ENCODE measurements at regions not wholly inside any gene's neighbourhood (a gene's known extent, or its start where the extent isn't known, plus 50 kb on each side); places are given as distances from the start of the nearest gene placed in this dataset.
"Not testable (repeated sequence)": the region's sequence is repeated elsewhere in the genome, so short reads cannot be mapped to it uniquely, and the experiment has no call there.

DNA sequence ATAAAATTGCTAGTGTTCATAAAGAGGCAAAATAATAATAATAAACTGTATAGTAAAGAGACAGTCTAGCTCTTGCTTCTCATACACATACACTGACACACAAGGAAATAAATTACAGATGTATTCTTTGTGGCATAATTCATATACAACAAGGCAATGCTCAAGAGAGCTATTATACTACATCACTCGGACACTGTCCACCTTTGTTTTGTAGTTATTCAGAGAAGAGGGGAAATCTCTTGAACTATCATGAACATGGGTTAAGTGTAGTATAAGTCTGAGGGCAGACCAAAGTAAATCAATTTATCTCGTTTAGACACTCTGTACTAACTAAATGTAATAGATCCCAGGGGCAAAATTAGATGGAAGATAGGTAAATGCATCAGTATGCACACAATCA, 72.7 kb upstream of the PHIP start:
- DNase-seq, result no peak

DNA sequence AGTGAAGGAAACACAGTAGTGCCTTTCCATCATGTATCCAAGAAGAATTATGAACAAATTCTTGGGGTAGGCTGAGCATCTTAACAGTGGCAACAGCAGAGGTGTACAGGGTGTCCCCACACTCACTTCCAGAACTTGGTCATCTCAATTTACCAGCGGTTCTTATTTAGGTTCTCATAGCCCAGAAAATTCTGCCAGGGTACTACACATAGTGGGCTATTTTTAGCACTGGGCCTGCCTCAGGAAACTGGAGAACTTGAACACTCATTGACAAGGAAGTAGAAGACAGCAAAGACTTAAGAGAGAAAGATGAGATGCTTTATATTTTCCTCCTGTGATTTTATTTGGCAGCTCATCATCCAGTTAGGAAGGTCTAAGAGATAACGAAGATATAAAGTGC, 71.8 kb upstream of the PHIP start:
- DNase-seq, result no peak

DNA sequence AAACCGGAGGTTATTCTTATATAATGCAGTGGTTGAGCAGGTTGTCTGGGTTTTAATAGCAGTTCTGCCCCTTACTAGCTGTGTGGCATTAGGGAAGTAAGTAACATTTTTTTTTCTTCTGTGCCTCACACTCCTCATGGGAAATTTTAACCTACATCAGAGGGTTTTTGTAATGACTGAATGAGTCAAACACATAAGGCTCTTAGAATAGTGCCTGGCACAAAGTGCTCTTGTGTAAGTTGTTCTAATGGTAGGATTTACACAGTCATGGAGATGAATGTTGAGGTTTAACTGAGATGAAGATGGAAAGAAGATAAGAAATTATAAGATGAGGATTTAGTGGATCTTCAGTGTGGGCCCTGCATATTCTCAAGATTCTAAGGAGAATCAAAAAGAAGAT, 68.4 kb upstream of the PHIP start:
- no peak for DNase-seq

DNA sequence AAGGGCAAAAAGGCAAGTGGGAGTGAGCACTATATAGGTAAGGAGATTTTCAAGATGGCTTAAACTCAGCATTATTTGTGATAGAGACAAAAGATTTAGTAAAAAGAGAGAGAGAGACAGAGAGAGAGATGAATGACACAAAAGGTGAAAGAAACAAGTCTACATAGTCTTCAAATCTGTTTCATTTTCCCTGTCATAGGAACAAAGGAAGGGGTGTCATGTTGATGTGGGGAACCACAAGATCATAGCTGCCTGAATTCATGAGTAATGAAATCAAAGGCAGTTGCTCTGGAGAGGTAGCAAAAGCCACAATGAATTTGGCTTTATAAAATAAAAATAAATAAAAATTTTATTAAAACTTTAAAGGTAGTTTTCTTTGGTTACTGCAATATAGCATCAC, 67.2 kb upstream of the PHIP start:
- no peak for DNase-seq

DNA sequence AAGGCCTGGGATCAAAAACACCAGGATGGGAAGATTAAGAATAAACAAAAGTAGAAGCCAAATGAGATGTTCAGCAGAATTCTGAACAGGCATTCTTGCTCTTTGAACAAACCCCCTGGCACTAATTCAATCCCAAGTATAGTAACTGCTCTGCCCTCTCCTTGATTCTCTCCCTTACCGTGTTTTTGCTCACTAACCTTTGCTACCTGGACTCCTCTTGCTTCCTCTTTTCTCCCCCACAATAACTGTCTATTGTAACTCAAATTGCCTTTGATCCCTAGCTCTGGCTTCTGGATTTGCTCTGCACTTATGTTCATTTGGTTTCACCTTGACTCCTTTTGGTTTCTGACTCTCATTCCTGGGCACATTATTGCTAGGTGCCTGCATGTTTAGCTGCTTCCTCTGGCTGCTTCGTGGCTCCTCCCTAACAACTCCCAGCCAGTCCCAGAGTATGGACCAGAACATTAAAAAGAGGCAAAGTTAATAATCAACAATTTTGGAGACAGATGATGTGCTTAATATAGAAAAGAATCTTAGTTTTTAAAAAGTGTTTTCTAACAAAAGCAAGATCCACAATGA, 65.4 kb upstream of the PHIP start:
- DNase-seq, result no peak

DNA sequence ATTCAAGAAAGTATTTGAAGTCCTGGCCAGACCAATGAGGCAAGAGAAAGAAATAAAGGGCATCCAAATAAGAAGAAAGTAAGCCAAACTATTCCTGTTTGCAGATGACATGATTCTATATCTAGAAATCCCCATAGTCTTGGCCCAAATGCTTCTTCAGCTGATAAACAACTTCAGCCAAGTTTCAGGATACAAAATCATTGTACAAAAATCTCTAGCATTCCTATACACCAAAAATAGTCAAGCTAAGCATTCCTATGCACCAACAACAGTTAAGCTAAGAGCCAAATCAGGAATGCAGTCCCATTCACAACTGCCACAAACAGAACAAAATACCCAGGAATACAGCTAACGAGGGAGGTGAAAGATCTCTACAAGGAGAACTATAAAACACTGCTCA, 60.1 kb upstream of the PHIP start:
- DNase-seq, result no peak

DNA sequence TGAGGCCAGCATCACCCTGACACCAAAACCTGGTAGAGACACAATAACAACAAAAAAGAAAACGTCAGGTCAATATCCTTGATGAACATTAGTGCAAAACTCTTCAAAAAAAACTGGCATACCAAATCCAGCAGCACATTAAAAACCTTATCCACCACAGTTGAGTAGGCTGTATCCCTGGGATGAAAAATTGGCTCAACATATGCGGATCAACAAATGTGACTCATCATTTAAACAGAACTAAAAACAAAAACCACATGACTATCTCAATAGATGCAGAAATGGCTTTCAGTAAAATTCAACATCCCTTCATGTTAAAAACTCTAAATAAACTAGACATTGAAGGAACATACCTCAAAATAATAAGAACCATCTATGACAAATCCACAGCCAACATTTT, 59.6 kb upstream of the PHIP start:
- DNase-seq, result no peak

DNA sequence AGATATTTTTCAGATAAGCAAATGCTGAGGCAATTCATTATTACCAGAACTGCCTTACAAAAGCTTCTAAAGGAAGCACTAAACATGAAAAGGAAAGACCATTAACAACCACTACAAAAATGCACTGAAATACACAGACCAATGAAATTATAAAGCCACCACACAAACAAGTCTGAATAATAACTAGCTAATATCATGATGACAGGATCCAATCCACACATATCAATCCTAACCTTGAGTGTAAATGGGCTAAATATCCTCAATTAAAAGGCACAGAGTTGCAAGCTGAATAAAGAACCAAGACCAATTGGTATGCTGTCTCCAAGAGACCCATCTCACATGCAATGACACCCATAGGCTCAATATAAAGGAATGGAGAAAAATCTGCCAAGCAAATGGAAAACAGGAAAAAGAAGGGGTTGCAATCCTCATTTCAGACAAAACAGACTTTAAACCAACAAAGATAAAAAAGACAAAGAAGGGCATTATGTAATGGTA, 58.0 kb upstream of the PHIP start:
- no peak for DNase-seq

DNA sequence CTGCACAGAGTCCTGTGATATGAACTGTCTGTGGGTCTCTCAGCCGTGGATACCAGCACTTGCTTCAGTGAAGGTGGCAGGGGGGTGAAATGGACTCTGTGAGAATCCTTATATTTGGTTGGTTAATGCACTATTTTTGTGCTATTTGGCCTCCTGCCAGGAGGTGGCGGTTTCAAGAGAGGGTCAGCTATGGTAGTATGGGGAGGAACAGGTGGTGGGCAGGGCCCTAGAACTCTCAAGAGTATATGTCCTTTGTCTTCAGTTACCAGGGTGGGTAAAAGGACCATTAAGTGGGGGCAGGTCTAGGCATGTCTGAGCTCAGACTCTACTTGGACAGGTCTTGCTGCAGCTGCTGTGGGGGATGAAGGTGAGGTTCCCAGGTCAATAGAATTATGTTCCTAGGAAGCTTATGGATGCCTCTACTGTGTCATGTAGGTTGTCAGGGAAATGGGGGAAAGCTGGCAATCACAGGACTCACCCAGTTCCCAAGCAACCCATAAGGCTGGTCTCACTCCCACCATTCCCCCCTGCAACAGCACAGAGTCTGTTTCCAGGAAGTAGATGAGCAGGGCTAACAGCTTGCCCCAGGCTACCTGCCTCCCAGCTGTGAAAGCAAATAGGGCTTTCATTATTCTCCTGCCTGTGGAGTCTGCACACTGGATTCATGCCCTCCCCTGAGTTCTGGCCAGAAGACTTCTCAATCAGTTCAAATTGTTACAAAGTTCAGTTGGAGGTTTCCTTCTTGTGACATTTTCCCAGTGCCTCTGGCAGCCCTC, 56.8 kb upstream of the PHIP start:
- DNase-seq, result peak; percentile 96

DNA sequence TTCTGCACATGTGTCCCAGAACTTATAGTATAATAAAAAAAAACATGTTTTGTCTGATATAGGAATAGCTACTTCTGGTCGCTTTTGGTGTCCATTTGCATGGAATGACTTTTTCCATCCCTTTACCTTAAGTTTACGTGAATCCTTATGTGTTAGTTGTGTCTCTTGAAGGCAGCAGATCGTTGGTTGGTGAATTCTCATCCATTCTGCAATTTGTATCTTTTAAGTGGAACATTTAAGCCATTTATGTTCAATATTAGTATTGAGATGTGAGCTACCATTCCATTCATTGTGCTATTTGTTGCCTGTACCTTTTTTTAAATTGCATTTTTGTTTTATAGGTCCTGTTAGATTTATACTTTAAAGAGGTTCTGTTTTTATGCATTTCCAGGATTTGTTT, 55.1 kb upstream of the PHIP start:
- no peak for DNase-seq

DNA sequence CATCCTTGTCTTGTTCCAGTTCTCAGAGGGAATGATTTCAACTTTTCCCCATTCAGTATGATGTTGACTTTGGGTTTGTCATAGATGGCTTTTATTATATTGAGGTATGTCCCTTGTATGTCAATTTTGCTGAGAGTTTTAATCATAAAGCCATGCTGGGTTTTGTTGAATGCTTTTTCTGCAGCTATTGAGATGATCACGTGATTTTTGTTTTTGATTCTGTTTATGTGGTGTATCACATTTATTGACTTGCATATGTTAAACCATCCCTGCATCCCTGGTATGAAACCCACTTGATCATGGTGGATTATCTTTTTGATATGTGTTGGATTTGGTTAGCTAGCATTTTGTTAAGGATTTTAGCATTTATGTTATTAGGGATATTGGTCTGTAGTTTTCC, 53.2 kb upstream of the PHIP start:
- DNase-seq, result not testable (repeated sequence)

All from NCI-H146 (cell line).